Skeletal muscle tissue (tissue), 3 donors: ENCODE measurements at regions not wholly inside any gene's neighbourhood (a gene's known extent, or its start where the extent isn't known, plus 50 kb on each side); places are given as distances from the start of the nearest gene placed in this dataset.
"Not testable (repeated sequence)": the region's sequence is repeated elsewhere in the genome, so short reads cannot be mapped to it uniquely, and the experiment has no call there.

Experiments used
- H3K27ac ChIP-seq: one replicate; pipeline ENCODE4 v1.7.0; 2013; ENCODE audit warnings: mild to moderate bottlenecking, low read depth, low read length, inconsistent platforms
- H3K27me3 ChIP-seq, 3 donors: one replicate each; pipeline ENCODE4 v1.7.0; 2013; ENCODE audit warnings: low read length in 3 of 3; ENCODE audit not compliant: control insufficient read depth in 3 of 3, insufficient read depth in 3 of 3
- H3K36me3 ChIP-seq, 3 donors: one replicate each; pipeline ENCODE4 v1.7.0; 2013; ENCODE audit warnings: low read length in 3 of 3; ENCODE audit not compliant: control insufficient read depth in 3 of 3, insufficient read depth in 3 of 3
- H3K4me1 ChIP-seq, 3 donors: one replicate each; pipeline ENCODE4 v1.7.0; 2013; ENCODE audit warnings: low read length in 3 of 3, mild to moderate bottlenecking in 3 of 3; ENCODE audit not compliant: control insufficient read depth in 3 of 3, insufficient read depth in 3 of 3
- H3K4me3 ChIP-seq, 3 donors: one replicate each; pipeline ENCODE4 v1.7.0; 2013; ENCODE audit warnings: low read length in 3 of 3
- H3K9ac ChIP-seq, 3 donors: one replicate each; pipeline ENCODE4 v1.7.0; 2013; ENCODE audit warnings: low read length in 3 of 3, mild to moderate bottlenecking in 3 of 3, moderate library complexity in 2 of 3, low read depth in 1 of 3
- H3K9me3 ChIP-seq, 3 donors: one replicate each; pipeline ENCODE4 v1.7.0; 2013; ENCODE audit warnings: low read length in 3 of 3; ENCODE audit not compliant: control insufficient read depth in 3 of 3
- donor health status: Osteomylitis.

DNA sequence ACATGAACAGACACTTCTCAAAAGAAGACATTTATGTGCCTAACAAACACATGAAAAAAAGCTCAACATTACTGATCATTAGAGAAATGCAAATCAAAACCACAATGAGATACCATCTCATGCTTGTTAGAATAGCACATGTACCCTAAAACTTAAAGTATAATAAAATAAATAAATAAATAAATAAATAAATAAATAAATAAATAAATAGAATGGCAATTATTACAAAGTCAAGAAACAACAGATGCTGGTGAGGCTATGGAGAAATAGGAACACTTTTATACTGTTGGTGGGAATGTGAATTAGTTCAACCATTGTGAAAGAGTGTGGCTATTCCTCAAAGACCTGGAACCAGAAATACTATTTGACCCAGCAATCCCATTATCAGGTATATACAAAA is 970.6 kb downstream of the NR2F1-AS1 start:
- H3K27ac ChIP-seq, H3K4me1 ChIP-seq, H3K36me3 ChIP-seq, H3K9ac ChIP-seq, H3K9me3 ChIP-seq, H3K4me3 ChIP-seq, H3K27me3 ChIP-seq: not testable (repeated sequence)

DNA sequence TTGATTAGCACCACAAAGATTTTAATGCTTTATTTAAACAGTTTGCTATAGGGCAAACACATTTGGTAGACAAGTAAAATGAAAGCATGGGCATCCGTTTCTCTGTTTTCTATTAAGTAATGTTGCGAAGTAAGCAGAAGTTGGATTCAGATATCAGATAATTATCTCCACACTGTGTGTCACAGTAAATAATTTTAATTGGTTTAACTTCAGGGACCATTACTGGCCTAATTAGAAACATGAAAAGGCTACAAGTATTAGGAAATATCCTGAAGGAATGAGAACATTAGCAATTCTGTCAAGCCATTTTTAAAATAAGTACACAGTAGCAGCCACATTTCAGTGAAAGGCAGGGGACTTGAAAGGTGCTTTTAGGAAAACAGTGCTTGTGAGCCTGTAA is 975.4 kb downstream of the NR2F1-AS1 start:
- no peak overlapping the region for H3K4me3 ChIP-seq
- no peaks in the 10 kb centered on the region for H3K36me3 ChIP-seq
- H3K4me1 ChIP-seq: no peaks in the 10 kb centered on the region
- H3K9ac ChIP-seq: no peak overlapping the region
- no peaks in the 10 kb centered on the region for H3K9me3 ChIP-seq
- H3K27me3 ChIP-seq: no peaks in the 10 kb centered on the region
- H3K27ac ChIP-seq: no peak overlapping the region

DNA sequence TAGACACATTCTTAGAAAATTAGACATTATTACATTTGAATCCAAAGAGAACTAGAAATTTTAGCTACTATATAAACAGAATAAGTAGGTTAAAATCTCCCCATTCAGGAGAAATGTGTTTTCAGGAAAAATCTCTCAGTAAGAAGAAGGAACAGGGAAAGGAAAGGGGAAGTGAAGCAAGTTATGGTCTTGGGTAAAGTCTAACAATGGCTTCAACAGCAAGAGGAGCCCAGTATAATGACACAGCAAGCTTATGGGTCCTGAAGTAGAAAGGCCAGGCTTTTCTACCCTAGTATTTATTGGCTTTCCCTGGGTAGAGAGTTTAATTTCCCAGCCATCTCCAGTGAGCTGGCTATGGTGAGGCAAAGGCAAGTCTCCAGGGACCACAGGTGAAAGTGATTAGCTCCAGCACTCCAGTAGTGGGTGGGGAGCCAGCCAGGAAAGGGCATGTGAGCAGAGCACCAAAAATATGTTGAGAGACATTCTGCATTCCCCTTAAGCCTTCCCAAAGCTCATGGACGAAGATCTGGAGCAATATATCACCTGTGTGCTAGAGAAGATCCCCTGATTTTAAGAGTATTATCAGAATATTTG is 981.7 kb downstream of the NR2F1-AS1 start:
- no peak overlapping the region for H3K27ac ChIP-seq
- H3K4me1 ChIP-seq: no peaks in the 10 kb centered on the region
- H3K36me3 ChIP-seq: no peaks in the 10 kb centered on the region
- H3K4me3 ChIP-seq: no peak overlapping the region
- H3K27me3 ChIP-seq: no peaks in the 10 kb centered on the region
- no peaks in the 10 kb centered on the region for H3K9me3 ChIP-seq
- H3K9ac ChIP-seq: no peak overlapping the region

GRCh38 chr5:92594031-92594430 is 987.0 kb downstream of the NR2F1-AS1 start:
- H3K36me3 ChIP-seq: no peaks in the 10 kb centered on the region
- no peak overlapping the region for H3K4me3 ChIP-seq
- no peaks in the 10 kb centered on the region for H3K9me3 ChIP-seq
- no peak overlapping the region for H3K27ac ChIP-seq
- H3K4me1 ChIP-seq: no peaks in the 10 kb centered on the region
- H3K9ac ChIP-seq: no peak overlapping the region
- no peaks in the 10 kb centered on the region for H3K27me3 ChIP-seq

- H3K9me3 ChIP-seq: no peaks in the 10 kb centered on the region
- H3K27me3 ChIP-seq: no peaks in the 10 kb centered on the region
- H3K27ac ChIP-seq: no peak overlapping the region
- H3K4me1 ChIP-seq: no peaks in the 10 kb centered on the region
- H3K4me3 ChIP-seq: no peak overlapping the region
- no peak overlapping the region for H3K9ac ChIP-seq
- no peaks in the 10 kb centered on the region for H3K36me3 ChIP-seq
Measured at GRCh38 chr5:92588876-92589275, 992.1 kb downstream of the NR2F1-AS1 start.

- Histone ChIP-seq H3K36me3 (no peaks in the 10 kb centered on the region), H3K4me3 (no peak overlapping the region), H3K27me3 (no peaks in the 10 kb centered on the region), H3K4me1 (no peaks in the 10 kb centered on the region), H3K9ac (no peak overlapping the region), H3K9me3 (no peaks in the 10 kb centered on the region), H3K27ac (no peak overlapping the region)
Measured at GRCh38 chr5:92581690-92582089, 999.3 kb downstream of the NR2F1-AS1 start.

- no peak overlapping the region for H3K27ac ChIP-seq
- H3K9ac ChIP-seq: no peak overlapping the region
- no peaks in the 10 kb centered on the region for H3K27me3 ChIP-seq
- no peaks in the 10 kb centered on the region for H3K4me1 ChIP-seq
- H3K4me3 ChIP-seq: no peak overlapping the region
- H3K36me3 ChIP-seq: no peaks in the 10 kb centered on the region
- H3K9me3 ChIP-seq: no peaks in the 10 kb centered on the region
Measured at GRCh38 chr5:92581249-92581648, 999.8 kb downstream of the NR2F1-AS1 start.

DNA sequence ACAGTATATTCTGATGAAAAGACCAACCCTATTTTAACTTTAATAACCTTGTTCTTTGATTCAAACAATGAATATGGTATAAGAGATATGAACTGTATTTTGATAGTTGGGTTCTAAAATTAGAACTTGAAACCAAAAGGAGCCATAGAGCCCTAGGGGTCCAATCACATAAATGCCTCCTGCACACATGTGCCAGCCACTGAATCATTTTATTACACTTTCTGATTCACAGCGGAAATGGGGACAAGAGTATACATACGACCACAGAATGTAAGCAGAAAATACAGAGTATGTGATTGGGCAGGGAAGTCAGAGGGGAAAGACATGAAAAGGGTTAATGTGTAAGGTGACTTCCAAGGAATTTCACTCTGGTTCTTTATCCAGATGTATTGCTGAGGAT is 1000.2 kb downstream of the NR2F1-AS1 start:
- Histone ChIP-seq H3K9ac (no peak overlapping the region), H3K4me3 (no peak overlapping the region), H3K9me3 (no peaks in the 10 kb centered on the region), H3K27ac (no peak overlapping the region), H3K4me1 (no peaks in the 10 kb centered on the region), H3K27me3 (no peaks in the 10 kb centered on the region), H3K36me3 (no peaks in the 10 kb centered on the region)

DNA sequence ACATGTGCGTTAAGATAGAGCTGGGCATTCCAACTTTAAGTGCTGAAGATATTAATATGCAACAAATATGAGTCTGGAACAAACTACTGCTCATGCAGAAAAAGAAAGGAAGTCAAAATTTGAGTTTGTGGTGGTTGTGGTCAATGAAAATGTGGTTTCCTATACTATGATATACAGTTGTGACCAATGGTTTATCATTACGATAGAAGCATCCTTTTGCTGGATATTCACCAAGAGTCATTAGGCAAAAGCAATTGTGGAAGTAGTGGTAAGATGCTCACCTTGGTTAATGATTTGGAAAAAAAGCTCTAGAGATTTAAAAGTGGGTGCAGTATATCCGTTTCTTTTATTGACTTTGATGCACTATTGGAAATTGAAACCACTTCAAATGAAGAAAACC is 1007.0 kb downstream of the NR2F1-AS1 start:
- Histone ChIP-seq H3K36me3 (no peaks in the 10 kb centered on the region), H3K9ac (no peak overlapping the region), H3K9me3 (no peaks in the 10 kb centered on the region), H3K4me3 (no peak overlapping the region), H3K4me1 (no peaks in the 10 kb centered on the region), H3K27ac (no peak overlapping the region), H3K27me3 (no peaks in the 10 kb centered on the region)

- Histone ChIP-seq H3K4me3 (no peak overlapping the region), H3K4me1 (no peaks in the 10 kb centered on the region), H3K9ac (no peak overlapping the region), H3K36me3 (no peaks in the 10 kb centered on the region), H3K9me3 (no peaks in the 10 kb centered on the region), H3K27me3 (no peaks in the 10 kb centered on the region), H3K27ac (no peak overlapping the region)
Measured at GRCh38 chr5:92568522-92568921, 1012.5 kb downstream of the NR2F1-AS1 start.
